H4 (cell line): ENCODE measurements at regions not wholly inside any gene's neighbourhood (a gene's known extent, or its start where the extent isn't known, plus 50 kb on each side); places are given as distances from the start of the nearest gene placed in this dataset.
"Not testable (repeated sequence)": the region's sequence is repeated elsewhere in the genome, so short reads cannot be mapped to it uniquely, and the experiment has no call there.

Experiments used
- DNase-seq: peaks from one replicate; pipeline ENCODE4 v3.0.0-alpha.2; 2015; ENCODE audit warnings: low spot score

DNA sequence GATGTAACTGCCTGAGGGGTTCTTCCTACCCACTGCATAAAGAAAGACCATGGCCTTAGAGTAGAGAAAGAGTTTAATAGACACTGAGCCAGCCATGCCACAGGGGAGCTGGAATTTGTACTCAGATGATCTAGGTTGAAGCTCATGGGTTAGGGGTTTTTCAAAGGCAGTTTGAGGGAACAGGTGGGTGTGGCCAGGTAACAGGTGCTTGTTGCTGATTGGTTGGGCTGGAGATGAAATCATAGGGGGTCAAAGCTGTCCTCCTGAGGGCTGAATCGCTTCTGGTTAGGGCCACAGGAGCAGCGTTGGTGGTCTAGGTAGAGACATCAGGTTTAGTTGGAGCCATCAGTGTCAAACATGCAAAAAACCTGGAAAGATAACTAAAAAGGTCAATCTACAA, 59.2 kb upstream of the CSNK1A1L start:
- DNase-seq, result no peak

GRCh38 chr13:37163641-37164265, 58.3 kb upstream of the CSNK1A1L start:
- no peak for DNase-seq

GRCh38 chr13:37158481-37158880, 53.0 kb upstream of the CSNK1A1L start:
- DNase-seq, result no peak

DNA sequence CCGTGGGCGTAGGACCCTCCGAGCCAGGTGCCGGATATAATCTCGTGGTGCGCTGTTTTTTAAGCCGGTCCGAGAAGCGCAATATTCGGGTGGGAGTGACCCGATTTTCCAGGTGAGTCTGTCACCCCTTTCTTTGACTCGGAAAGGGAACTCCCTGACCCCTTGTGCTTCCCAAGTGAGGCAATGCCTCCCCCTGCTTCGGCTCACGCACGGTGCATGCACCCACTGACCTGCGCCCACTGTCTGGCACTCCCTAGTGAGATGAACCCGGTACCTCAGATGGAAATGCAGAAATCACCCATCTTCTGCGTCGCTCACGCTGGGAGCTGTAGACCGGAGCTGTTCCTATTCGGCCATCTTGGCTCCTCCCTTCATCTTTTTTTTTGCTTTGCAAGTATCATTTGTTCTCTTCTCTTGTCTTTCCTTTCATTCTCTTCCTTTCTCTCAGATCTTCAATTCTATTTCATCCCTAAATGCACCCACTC, 50.2 kb upstream of the CSNK1A1L start:
- not testable (repeated sequence) for DNase-seq
